K562 (cell line): ENCODE measurements at regions not wholly inside any gene's neighbourhood (a gene's known extent, or its start where the extent isn't known, plus 50 kb on each side); places are given as distances from the start of the nearest gene placed in this dataset.

Source experiments
- CSDE1 ChIP-seq, 2 experiments: fragments of 450-650 bp; IDR thresholded peaks; 2 replicates each; pipeline ENCODE4 v1.6.1; 2016; ENCODE audit warnings: mild to moderate bottlenecking in 1 of 2
- MTA2 ChIP-seq: fragments of 450-650 bp; IDR thresholded peaks from 2 replicates; pipeline ENCODE4 v1.6.1; 2016; ENCODE audit warnings: low read depth
- RAD21 ChIP-seq, 2 experiments: fragments of 250-450 bp in 1 of 2; fragments of 450-650 bp in 1 of 2; sonication (Bioruptor Pico) in 1 of 2; formaldehyde crosslinking in 1 of 2; IDR thresholded peaks in 1 of 2; conservative IDR thresholded peaks in 1 of 2; 2 replicates each; pipeline versions ENCODE4 v1.4.0 to v1.8.0; 2020 to 2022; ENCODE audit warnings: mild to moderate bottlenecking in 2 of 2, moderate library complexity in 1 of 2
- ZFP36 ChIP-seq: fragments of 150-350 bp; IDR thresholded peaks from 2 replicates; pipeline ENCODE4 v1.6.1; 2018; ENCODE audit warnings: low read length, low read depth; ENCODE audit not compliant: partially characterized antibody
- ZFX ChIP-seq: sonication (generic); formaldehyde crosslinking; IDR thresholded peaks from 2 replicates; pipeline ENCODE4 v1.8.0; 2022; ENCODE audit warnings: mild to moderate bottlenecking, missing genetic modification reagents, moderate library complexity
- ZNF174 ChIP-seq: fragments of 250-450 bp; sonication (Bioruptor Pico); IDR thresholded peaks from 2 replicates; pipeline ENCODE4 v1.4.0; 2020; ENCODE audit warnings: mild to moderate bottlenecking
- ZNF324 ChIP-seq: fragments of 250-450 bp; sonication (Bioruptor Pico); IDR thresholded peaks from 2 replicates; pipeline ENCODE4 v1.4.0; 2020; ENCODE audit warnings: mild to moderate bottlenecking

GRCh38 chr15:38189671-38190295 lies 62.9 kb upstream of the SPRED1 start:
- TF ChIP-seq ZFP36, result no peak
- TF ChIP-seq MTA2, result no peak
- no peak for TF ChIP-seq ZNF174 (CRISPR knock-in tag)
- no peak for TF ChIP-seq RAD21 (CRISPR knock-in tag; conservative IDR thresholded peaks at IDR 0.05 in 1 of 2, IDR thresholded peaks at IDR 0.05 in 1 of 2)
- TF ChIP-seq CSDE1 (IDR thresholded peaks at IDR 0.05), result no peak
- TF ChIP-seq ZNF324 (CRISPR knock-in tag), result no peak
- TF ChIP-seq ZFX (CRISPR knock-in tag), result no peak
